HL-60 (cell line): ENCODE measurements at regions not wholly inside any gene's neighbourhood (a gene's known extent, or its start where the extent isn't known, plus 50 kb on each side); places are given as distances from the start of the nearest gene placed in this dataset.

Experiments used
- CTCF ChIP-seq: IDR thresholded peaks from one replicate; pipeline ENCODE4 v1.5.1; 2011; ENCODE audit warnings: low read length, control low read depth, inconsistent platforms; ENCODE audit not compliant: insufficient read depth
- POLR2AphosphoS5 ChIP-seq: IDR thresholded peaks from 2 replicates; pipeline ENCODE4 v1.6.1; 2012; ENCODE audit warnings: low read depth
- REST ChIP-seq: IDR thresholded peaks from 2 replicates; pipeline ENCODE4 v1.6.1; 2012; ENCODE audit warnings: low read depth; ENCODE audit not compliant: insufficient replicate concordance

- TF ChIP-seq CTCF (no peak), POLR2AphosphoS5 (no peak), REST (no peak)
Measured at GRCh38 chr18:78777992-78778391, 201.6 kb upstream of the SALL3 start.
